ENCODE measurements at regions not wholly inside any gene's neighbourhood (a gene's known extent, or its start where the extent isn't known, plus 50 kb on each side); places are given as distances from the start of the nearest gene placed in this dataset.
A peak's percentile ranks its signal among the peaks of the same experiment; 100 is the strongest.

DNA sequence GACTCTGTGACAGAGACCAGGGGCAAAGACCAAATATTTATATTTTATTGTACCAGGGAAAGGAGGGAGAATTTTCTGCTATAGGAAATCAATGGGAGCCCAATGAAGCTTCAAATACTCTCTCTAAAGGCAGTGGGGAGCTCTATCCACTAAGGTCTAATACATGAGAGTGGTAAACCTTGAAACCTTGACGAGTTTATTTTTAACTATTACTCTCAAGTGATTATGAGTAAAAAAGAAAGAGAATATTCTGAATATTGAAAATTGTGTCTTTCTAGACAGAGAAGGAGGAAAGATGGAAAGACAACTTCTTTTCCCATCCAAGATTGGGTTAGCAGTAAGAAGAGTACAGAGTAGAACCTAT, 1722.1 kb upstream of the SEL1L start:
- DNase-seq (ENCODE audit: low read depth), result no peak
- H3K27me3 ChIP-seq (ENCODE audit: control insufficient read depth, insufficient read depth, low read length), result no peaks in the 10 kb centered on the region
- TF ChIP-seq, protein P1, sequence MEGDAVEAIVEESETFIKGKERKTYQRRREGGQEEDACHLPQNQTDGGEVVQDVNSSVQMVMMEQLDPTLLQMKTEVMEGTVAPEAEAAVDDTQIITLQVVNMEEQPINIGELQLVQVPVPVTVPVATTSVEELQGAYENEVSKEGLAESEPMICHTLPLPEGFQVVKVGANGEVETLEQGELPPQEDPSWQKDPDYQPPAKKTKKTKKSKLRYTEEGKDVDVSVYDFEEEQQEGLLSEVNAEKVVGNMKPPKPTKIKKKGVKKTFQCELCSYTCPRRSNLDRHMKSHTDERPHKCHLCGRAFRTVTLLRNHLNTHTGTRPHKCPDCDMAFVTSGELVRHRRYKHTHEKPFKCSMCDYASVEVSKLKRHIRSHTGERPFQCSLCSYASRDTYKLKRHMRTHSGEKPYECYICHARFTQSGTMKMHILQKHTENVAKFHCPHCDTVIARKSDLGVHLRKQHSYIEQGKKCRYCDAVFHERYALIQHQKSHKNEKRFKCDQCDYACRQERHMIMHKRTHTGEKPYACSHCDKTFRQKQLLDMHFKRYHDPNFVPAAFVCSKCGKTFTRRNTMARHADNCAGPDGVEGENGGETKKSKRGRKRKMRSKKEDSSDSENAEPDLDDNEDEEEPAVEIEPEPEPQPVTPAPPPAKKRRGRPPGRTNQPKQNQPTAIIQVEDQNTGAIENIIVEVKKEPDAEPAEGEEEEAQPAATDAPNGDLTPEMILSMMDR (IDR thresholded peaks at IDR 0.05; ENCODE audit: insufficient read depth, low read length, poor library complexity, severe bottlenecking), result no peak
- no peaks in the 10 kb centered on the region for H3K36me3 ChIP-seq (ENCODE audit: control insufficient read depth, insufficient read depth, low read length)
- no peak overlapping the region for H3K4me3 ChIP-seq (ENCODE audit: low read depth, low read length)

DNA sequence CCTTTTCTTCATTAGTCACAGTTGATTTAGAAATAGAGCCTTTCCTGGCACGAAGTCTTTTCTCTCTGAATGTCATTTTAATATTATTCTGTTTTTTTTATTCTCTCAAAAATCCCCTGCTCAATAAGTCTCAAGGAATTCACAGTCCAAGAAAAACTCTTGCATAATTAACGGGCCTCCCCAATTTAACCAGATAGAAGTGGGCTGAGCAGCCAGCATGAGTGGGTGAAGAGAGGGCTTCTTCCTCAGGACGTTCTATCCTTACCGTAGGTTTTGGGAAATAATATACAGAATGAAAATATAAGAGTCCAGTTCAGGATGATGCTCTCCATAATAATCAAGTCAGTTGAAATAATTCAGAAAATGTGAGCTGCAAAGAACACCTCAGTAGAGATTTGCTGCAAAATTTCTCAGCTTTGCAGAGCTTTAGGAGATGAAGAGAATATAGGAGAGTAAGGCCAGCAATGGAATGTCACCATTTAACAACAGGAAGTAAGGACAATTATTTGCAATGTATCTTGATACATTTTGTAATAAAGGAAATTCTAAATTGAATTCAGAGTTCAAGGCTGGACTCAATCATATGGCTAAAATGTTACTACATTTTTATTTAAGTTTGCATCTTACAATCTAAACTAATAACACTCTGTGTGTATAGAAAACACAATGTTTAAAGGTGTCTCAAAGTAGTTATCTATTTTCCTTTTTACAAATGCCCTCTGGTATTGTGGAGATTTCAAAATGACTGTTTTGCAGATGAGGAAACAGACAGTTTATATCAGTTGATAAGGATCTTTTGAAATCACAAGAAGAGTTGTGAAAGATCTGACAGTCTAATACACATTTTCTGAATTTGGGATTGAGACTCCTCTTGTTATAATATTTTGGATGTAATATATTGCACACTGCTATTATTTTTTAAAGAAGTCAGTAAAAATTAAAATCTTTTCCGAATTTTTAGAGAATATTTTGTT, 1724.1 kb upstream of the SEL1L start:
- Histone ChIP-seq H3K4me3 (ENCODE audit: low read depth, low read length) (no peak overlapping the region), H3K36me3 (ENCODE audit: control insufficient read depth, insufficient read depth, low read length) (no peaks in the 10 kb centered on the region), H3K27me3 (ENCODE audit: control insufficient read depth, insufficient read depth, low read length) (no peaks in the 10 kb centered on the region)
- no peak for DNase-seq (ENCODE audit: low read depth)
- TF ChIP-seq, protein P1 (IDR thresholded peaks at IDR 0.05; ENCODE audit: insufficient read depth, low read length, poor library complexity, severe bottlenecking), result no peak

DNA sequence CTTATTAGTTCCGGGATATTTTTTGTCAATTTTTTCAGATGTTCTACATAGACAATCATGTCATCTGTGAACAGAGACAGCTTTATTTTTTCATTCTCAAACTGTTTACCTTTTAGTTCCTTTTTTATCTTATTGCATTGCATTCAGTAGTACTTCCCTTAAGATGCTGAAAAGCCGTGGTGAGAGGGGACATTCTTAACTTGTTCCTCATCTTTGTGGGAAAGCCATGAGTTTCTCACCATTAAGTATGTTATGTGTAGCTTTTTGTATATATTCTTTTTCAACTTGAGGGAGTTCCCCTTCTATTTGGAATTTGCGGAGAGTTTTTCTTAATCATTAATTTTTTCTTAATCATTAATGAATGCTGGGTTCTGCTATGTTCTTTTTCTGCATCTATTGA, 1727.1 kb upstream of the SEL1L start:
- peak; percentile 29 for DNase-seq (ENCODE audit: low read depth)
- no peaks in the 10 kb centered on the region for H3K27me3 ChIP-seq (ENCODE audit: control insufficient read depth, insufficient read depth, low read length)
- H3K36me3 ChIP-seq (ENCODE audit: control insufficient read depth, insufficient read depth, low read length), result no peaks in the 10 kb centered on the region
- no peak overlapping the region for H3K4me3 ChIP-seq (ENCODE audit: low read depth, low read length)
- TF ChIP-seq, protein P1 (IDR thresholded peaks at IDR 0.05; ENCODE audit: insufficient read depth, low read length, poor library complexity, severe bottlenecking), result no peak

DNA sequence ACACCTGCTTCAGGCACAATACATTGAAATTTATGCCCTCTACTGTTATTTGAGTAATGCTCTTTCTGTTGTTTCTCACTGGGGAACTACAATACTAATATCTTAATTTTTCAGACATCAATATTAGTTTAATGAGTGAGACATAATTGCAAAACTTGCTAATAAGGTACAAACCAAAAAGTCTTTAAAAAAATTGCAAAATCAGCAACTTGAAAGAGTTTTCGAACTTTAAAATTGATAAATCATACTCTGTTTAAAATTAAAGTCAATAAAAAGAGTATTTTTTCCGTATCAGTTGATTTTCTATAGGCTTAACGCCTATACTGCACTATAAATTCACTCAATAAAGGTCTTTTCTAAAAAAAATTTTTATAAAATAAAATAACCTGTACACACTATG, 1735.9 kb upstream of the SEL1L start:
- TF ChIP-seq, protein P1 (IDR thresholded peaks at IDR 0.05; ENCODE audit: insufficient read depth, low read length, poor library complexity, severe bottlenecking), result no peak
- DNase-seq (ENCODE audit: low read depth), result no peak
- no peaks in the 10 kb centered on the region for H3K27me3 ChIP-seq (ENCODE audit: control insufficient read depth, insufficient read depth, low read length)
- no peaks in the 10 kb centered on the region for H3K36me3 ChIP-seq (ENCODE audit: control insufficient read depth, insufficient read depth, low read length)
- H3K4me3 ChIP-seq (ENCODE audit: low read depth, low read length), result no peak overlapping the region

DNA sequence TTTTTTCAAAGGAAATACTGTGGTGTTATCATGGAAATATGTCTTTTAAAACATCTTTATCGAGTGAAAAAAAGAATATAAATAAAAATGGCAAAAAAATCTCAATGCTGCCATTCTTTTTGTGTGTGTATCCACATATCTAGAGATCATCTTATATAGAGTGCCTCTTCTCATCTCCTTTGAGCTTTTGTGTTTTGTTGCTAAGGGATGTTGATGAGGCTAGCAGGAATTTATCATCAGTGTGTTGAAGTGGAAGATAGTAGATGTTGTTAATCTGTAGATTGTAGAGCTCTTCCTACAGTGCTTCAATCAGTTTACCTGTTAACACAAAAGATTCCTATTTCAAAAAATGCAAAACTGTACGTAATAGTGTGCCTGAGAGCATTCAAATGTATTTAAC, 1738.0 kb upstream of the SEL1L start:
- DNase-seq (ENCODE audit: low read depth), result no peak
- Histone ChIP-seq H3K4me3 (ENCODE audit: low read depth, low read length) (no peak overlapping the region), H3K27me3 (ENCODE audit: control insufficient read depth, insufficient read depth, low read length) (no peaks in the 10 kb centered on the region), H3K36me3 (ENCODE audit: control insufficient read depth, insufficient read depth, low read length) (no peaks in the 10 kb centered on the region)
- TF ChIP-seq, protein P1 (IDR thresholded peaks at IDR 0.05; ENCODE audit: insufficient read depth, low read length, poor library complexity, severe bottlenecking), result no peak

DNA sequence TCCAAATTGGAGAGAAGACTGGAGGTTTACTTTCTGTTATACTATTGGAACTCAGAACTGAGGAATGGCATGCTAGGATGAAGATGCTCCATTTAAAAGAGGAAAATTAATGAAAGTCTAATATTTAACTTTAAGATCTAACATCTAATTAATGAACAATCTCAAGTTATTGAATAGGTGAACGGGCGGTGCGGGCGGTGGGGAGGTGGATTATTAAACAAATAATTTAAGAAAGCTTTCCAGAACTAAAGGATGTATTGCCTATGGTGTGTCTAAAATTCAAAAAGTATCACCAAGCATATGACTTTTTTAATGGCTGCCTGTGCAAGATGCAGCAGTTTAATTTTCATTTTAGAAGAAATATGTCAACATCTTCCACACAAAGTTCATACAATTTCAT, 1747.1 kb upstream of the SEL1L start:
- DNase-seq (ENCODE audit: low read depth), result no peak
- TF ChIP-seq, protein P1 (IDR thresholded peaks at IDR 0.05; ENCODE audit: insufficient read depth, low read length, poor library complexity, severe bottlenecking), result no peak
- H3K36me3 ChIP-seq (ENCODE audit: control insufficient read depth, insufficient read depth, low read length), result no peaks in the 10 kb centered on the region

More for the DNA sequence above, 1747.1 kb upstream of the SEL1L start:
- no peaks in the 10 kb centered on the region for H3K27me3 ChIP-seq (ENCODE audit: control insufficient read depth, insufficient read depth, low read length)
- no peak overlapping the region for H3K4me3 ChIP-seq (ENCODE audit: low read depth, low read length)

Measured in kidney epithelial cell (primary cell).